ENCODE measurements at regions not wholly inside any gene's neighbourhood (a gene's known extent, or its start where the extent isn't known, plus 50 kb on each side); places are given as distances from the start of the nearest gene placed in this dataset.
"Not testable (repeated sequence)": the region's sequence is repeated elsewhere in the genome, so short reads cannot be mapped to it uniquely, and the experiment has no call there.

GRCh38 chr2:85945172-85945571 is 56.4 kb upstream of the ST3GAL5 start:
- no peak for DNase-seq (ENCODE audit: low spot score in 2 of 2)
- no peak overlapping the region for H3K4me3 ChIP-seq
- 88 to 92% methylated on average over 3 of the region's 3 CpGs for WGBS, 2 donors
- TF ChIP-seq EP300 (IDR thresholded peaks at IDR 0.05) (no peak), POLR2A (IDR thresholded peaks at IDR 0.05) (no peak)
- TF ChIP-seq, protein P1, sequence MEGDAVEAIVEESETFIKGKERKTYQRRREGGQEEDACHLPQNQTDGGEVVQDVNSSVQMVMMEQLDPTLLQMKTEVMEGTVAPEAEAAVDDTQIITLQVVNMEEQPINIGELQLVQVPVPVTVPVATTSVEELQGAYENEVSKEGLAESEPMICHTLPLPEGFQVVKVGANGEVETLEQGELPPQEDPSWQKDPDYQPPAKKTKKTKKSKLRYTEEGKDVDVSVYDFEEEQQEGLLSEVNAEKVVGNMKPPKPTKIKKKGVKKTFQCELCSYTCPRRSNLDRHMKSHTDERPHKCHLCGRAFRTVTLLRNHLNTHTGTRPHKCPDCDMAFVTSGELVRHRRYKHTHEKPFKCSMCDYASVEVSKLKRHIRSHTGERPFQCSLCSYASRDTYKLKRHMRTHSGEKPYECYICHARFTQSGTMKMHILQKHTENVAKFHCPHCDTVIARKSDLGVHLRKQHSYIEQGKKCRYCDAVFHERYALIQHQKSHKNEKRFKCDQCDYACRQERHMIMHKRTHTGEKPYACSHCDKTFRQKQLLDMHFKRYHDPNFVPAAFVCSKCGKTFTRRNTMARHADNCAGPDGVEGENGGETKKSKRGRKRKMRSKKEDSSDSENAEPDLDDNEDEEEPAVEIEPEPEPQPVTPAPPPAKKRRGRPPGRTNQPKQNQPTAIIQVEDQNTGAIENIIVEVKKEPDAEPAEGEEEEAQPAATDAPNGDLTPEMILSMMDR (IDR thresholded peaks at IDR 0.05): no peak
- H3K27me3 ChIP-seq: no peaks in the 10 kb centered on the region
- no peaks in the 10 kb centered on the region for H3K36me3 ChIP-seq
- peaks cover 0 to 17% (median 0%) of the 10 kb centered on the region in 4 donors for H3K9me3 ChIP-seq
- H3K27ac ChIP-seq: no peak overlapping the region
- peaks cover 0 to 3% (median 0%) of the 10 kb centered on the region in 4 donors for H3K4me1 ChIP-seq

- TF ChIP-seq, protein P1 (IDR thresholded peaks at IDR 0.05): no peak
- TF ChIP-seq EP300 (IDR thresholded peaks at IDR 0.05): no peak
- no peak for TF ChIP-seq POLR2A (IDR thresholded peaks at IDR 0.05)
- Histone ChIP-seq H3K4me3 (no peak overlapping the region), H3K27me3 (no peaks in the 10 kb centered on the region), H3K9me3 (peaks cover 0 to 17% (median 0%) of the 10 kb centered on the region in 4 donors), H3K36me3 (no peaks in the 10 kb centered on the region), H3K4me1 (no peaks in the 10 kb centered on the region), H3K27ac (no peak overlapping the region)
- 67 to 70% methylated on average over 1 of the region's 1 CpG for WGBS, 2 donors
- DNase-seq (ENCODE audit: low spot score in 2 of 2): no peak
Measured at GRCh38 chr2:85942346-85942957, 53.7 kb upstream of the ST3GAL5 start.

DNA sequence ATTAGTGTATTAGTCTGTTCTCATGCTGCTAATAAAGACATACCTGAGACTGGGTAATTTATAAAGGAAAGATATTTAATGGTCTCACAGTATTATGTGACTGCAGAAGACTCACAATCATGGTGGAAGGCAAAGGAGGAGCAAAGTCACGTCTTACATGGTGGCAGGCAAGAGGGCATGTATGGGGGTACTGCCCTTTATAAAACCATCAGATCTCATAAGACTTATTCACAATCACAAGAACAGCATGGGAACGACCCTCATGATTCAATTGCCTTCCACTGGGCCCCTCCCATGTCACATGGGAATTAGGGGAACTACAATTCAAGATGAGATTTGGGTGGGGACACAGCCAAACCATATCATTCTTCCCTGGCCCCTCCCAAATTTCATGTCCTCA is 52.7 kb upstream of the ST3GAL5 start:
- H3K27me3 ChIP-seq; DNase-seq (ENCODE audit: low spot score in 2 of 2); H3K4me1 ChIP-seq; H3K36me3 ChIP-seq; H3K4me3 ChIP-seq; H3K27ac ChIP-seq: not testable (repeated sequence)
- 81 to 85% methylated on average over 2 of the region's 2 CpGs for WGBS, 2 donors
- peaks cover 0 to 17% (median 0%) of the 10 kb centered on the region in 4 donors for H3K9me3 ChIP-seq

- TF ChIP-seq, protein P1 (IDR thresholded peaks at IDR 0.05): no peak
- TF ChIP-seq POLR2A (IDR thresholded peaks at IDR 0.05) (no peak), EP300 (IDR thresholded peaks at IDR 0.05) (no peak)
- peaks cover 0 to 11% (median 5%) of the 10 kb centered on the region in 4 donors for H3K4me1 ChIP-seq
- H3K27ac ChIP-seq: no peak overlapping the region
- H3K4me3 ChIP-seq: no peak overlapping the region
- H3K9me3 ChIP-seq: peaks cover 0 to 17% (median 0%) of the 10 kb centered on the region in 4 donors
- WGBS, 2 donors: 84 to 88% methylated on average over 4 of the region's 4 CpGs
- H3K27me3 ChIP-seq: no peaks in the 10 kb centered on the region
- DNase-seq (ENCODE audit: low spot score in 2 of 2): no peak
- no peaks in the 10 kb centered on the region for H3K36me3 ChIP-seq
Measured at GRCh38 chr2:85939131-85939530, 50.3 kb upstream of the ST3GAL5 start.

Measured in tibial nerve (tissue), 4 donors.